IMR-90 (cell line): ENCODE measurements at regions not wholly inside any gene's neighbourhood (a gene's known extent, or its start where the extent isn't known, plus 50 kb on each side); places are given as distances from the start of the nearest gene placed in this dataset.

ENCODE experiments used
- ATAC-seq: fragments of 200-7000 bp; cut with Tn5 transposase; 2 replicates; pipeline ENCODE4 v1.9.1; 2020; ENCODE audit warnings: low read depth, mild to moderate bottlenecking, moderate library complexity
- BruUV-seq: library from RNA; stranded (reverse); fragments of 400-500 nt; replicated peaks from 2 replicates; lab custom pipeline; 2021; lab: Mats Ljungman, UMichigan
- CTCF ChIA-PET: fragments of 300-600 bp; formaldehyde crosslinking; extraction: SDS; loops from one replicate; lab custom pipeline; 2021; ENCODE audit warnings: antibody characterized with exemption; lab: Yijun Ruan, JAX
- POLR2A ChIA-PET: fragments of 300-600 bp; sonication (Branson Sonifier 250); formaldehyde crosslinking; loops from one replicate; lab custom pipeline; 2022; ENCODE audit warnings: antibody characterized with exemption; ENCODE audit not compliant: unreplicated experiment; lab: Charles Lee
- DNase-seq: peaks from one replicate; pipeline ENCODE4 v3.0.0; 2013
- H2AFZ ChIP-seq: replicated peaks from 2 replicates; pipeline ENCODE3; 2013; ENCODE audit warnings: low read length, mild to moderate bottlenecking; ENCODE audit not compliant: poor library complexity
- H2AK5ac ChIP-seq: 2 replicates; pipeline ENCODE4 v1.6.1; 2013; ENCODE audit warnings: low read depth, low read length, inconsistent platforms
- H2AK9ac ChIP-seq: replicated peaks from 2 replicates; pipeline ENCODE3; 2013; ENCODE audit warnings: mild to moderate bottlenecking, low read depth, low read length, moderate library complexity; ENCODE audit not compliant: poor library complexity
- H2BK120ac ChIP-seq: 2 replicates; pipeline ENCODE4 v1.6.1; 2013; ENCODE audit warnings: low read depth, low read length, inconsistent platforms
- H2BK15ac ChIP-seq: 3 replicates; pipeline ENCODE4 v1.6.1; 2013; ENCODE audit warnings: low read depth, low read length, inconsistent platforms
- H2BK20ac ChIP-seq: 2 replicates; pipeline ENCODE4 v1.6.1; 2013; ENCODE audit warnings: low read depth, mild to moderate bottlenecking, inconsistent platforms, low read length, moderate library complexity
- H2BK5ac ChIP-seq: 2 replicates; pipeline ENCODE4 v1.6.1; 2013; ENCODE audit warnings: mild to moderate bottlenecking, low read depth, low read length, inconsistent platforms; ENCODE audit not compliant: poor library complexity, severe bottlenecking
- H3K14ac ChIP-seq: replicated peaks from 2 replicates; pipeline ENCODE4 v1.6.1; 2013; ENCODE audit warnings: low read depth, low read length, inconsistent platforms
- H3K18ac ChIP-seq: 2 replicates; pipeline ENCODE4 v1.6.1; 2013; ENCODE audit warnings: low read depth, low read length, control low read depth
- H3K23ac ChIP-seq: 2 replicates; pipeline ENCODE4 v1.6.1; 2013; ENCODE audit warnings: low read depth, low read length, inconsistent platforms
- H3K27ac ChIP-seq: 2 replicates; pipeline ENCODE4 v1.5.1; 2013; ENCODE audit warnings: mild to moderate bottlenecking, control low read depth, low read length; ENCODE audit not compliant: insufficient read depth
- H3K27me3 ChIP-seq: 2 replicates; pipeline ENCODE4 v1.6.1; 2013; ENCODE audit warnings: low read length; ENCODE audit not compliant: control insufficient read depth, insufficient read depth
- H3K36me3 ChIP-seq: 2 replicates; pipeline ENCODE4 v1.6.1; 2013; ENCODE audit warnings: low read length, mixed read lengths; ENCODE audit not compliant: control insufficient read depth, insufficient read depth
- H3K4ac ChIP-seq: 2 replicates; pipeline ENCODE4 v1.6.1; 2013; ENCODE audit warnings: low read depth, low read length, inconsistent platforms
- H3K4me1 ChIP-seq: 2 replicates; pipeline ENCODE4 v1.6.1; 2013; ENCODE audit warnings: low read length, mixed read lengths; ENCODE audit not compliant: control insufficient read depth, insufficient read depth
- H3K4me2 ChIP-seq: 2 replicates; pipeline ENCODE4 v1.6.1; 2013; ENCODE audit warnings: low read depth, mild to moderate bottlenecking, control low read depth, low read length, moderate library complexity
- H3K4me3 ChIP-seq: 2 replicates; pipeline ENCODE4 v1.5.1; 2013; ENCODE audit warnings: low read depth, mild to moderate bottlenecking, control low read depth, low read length, moderate library complexity; ENCODE audit not compliant: insufficient read depth
- H3K56ac ChIP-seq: 2 replicates; pipeline ENCODE4 v1.6.1; 2013; ENCODE audit warnings: low read length, inconsistent platforms; ENCODE audit not compliant: insufficient read depth; ENCODE audit errors: extremely low read depth
- H3K79me1 ChIP-seq, 2 experiments: 2 replicates each; pipeline ENCODE4 v1.6.1; 2013; ENCODE audit warnings: low read length in 2 of 2, inconsistent platforms in 1 of 2, low read depth in 1 of 2
- H3K9ac ChIP-seq: 2 replicates; pipeline ENCODE4 v1.6.1; 2013; ENCODE audit warnings: low read depth, low read length, control low read depth
- H3K9me1 ChIP-seq: 2 replicates; pipeline ENCODE4 v1.6.1; 2013; ENCODE audit warnings: low read length, inconsistent platforms; ENCODE audit not compliant: insufficient read depth
- H3K9me3 ChIP-seq: 2 replicates; pipeline ENCODE4 v1.6.1; 2013; ENCODE audit warnings: low read length; ENCODE audit not compliant: control insufficient read depth, insufficient read depth
- H4K20me1 ChIP-seq: 2 replicates; pipeline ENCODE4 v1.6.1; 2013; ENCODE audit warnings: low read length, inconsistent platforms; ENCODE audit not compliant: insufficient read depth
- H4K5ac ChIP-seq: 2 replicates; pipeline ENCODE4 v1.6.1; 2013; ENCODE audit warnings: mild to moderate bottlenecking, low read depth, low read length, control low read depth
- H4K8ac ChIP-seq, 2 experiments: 2 replicates each; pipeline ENCODE4 v1.6.1; 2013; ENCODE audit warnings: low read depth in 2 of 2, low read length in 2 of 2, control low read depth in 1 of 2, inconsistent platforms in 1 of 2
- H4K91ac ChIP-seq: 2 replicates; pipeline ENCODE4 v1.6.1; 2013; ENCODE audit warnings: low read depth, low read length, inconsistent platforms; ENCODE audit not compliant: insufficient read depth
- CEBPB ChIP-seq: IDR thresholded peaks from 2 replicates; pipeline ENCODE4 v1.6.1; 2012; ENCODE audit warnings: low read depth, low read length, improper control_type of control experiment
- RAD21 ChIP-seq: IDR thresholded peaks from 2 replicates; pipeline ENCODE4 v1.6.1; 2012; ENCODE audit warnings: low read length, improper control_type of control experiment
- WGBS, 2 experiments: methylation state at CpG; one replicate each; pipeline versions ENCODE4 v1.1.5 to v1.1.7; 2013; ENCODE audit warnings: missing lambda C conversion rate in 2 of 2; ENCODE audit not compliant: insufficient read length in 1 of 2; ENCODE audit errors: extremely low coverage in 2 of 2; 5-methylcytosine and 5-hydroxymethylcytosine counted together
- dilution Hi-C: fragments of 300-500 bp; cut with HindIII; formaldehyde crosslinking; loops from one replicate; pipeline ENCODE4 v1.14.3; 2018; ENCODE audit warnings: low sequenced_read_pairs; ENCODE audit not compliant: unreplicated experiment
- in situ Hi-C: fragments of 300-500 bp; cut with MboI; formaldehyde crosslinking; loops from 3 replicates; pipeline ENCODE4 v1.14.3; 2019; ENCODE audit warnings: low sequenced_read_pairs, inconsistent platforms, mixed read lengths
- intact Hi-C: fragments of 100-400 bp; cut with micrococcal nuclease; formaldehyde crosslinking; loops from 2 replicates; pipeline ENCODE4 v1.10.0; 2022
- TF ChIP-seq, protein P1 (sequence below): fragments of 150-350 bp; IDR thresholded peaks from 2 replicates; pipeline ENCODE4 v1.6.1; 2016; ENCODE audit warnings: low read depth, mild to moderate bottlenecking, low read length, moderate library complexity, borderline replicate concordance

DNA sequence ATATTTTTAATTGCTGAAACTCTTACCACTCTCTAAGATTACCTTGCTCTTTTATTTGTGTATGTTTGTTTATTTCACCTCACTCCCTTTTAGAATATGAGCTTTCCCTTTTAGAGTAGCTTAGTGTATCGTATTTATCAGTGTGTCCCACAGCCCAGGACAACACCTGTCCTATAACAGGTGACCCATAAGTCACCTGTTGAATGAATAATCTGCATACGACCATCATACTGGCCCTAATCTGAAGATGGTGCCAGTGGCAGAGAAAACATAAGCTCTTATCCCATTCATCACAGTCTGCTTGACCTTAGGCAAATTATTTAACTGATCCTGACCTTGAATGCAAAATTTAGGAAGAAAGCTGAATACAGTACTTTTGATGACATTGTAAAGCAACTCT, 254.6 kb upstream of the NR2F2 start:
- Histone ChIP-seq H2BK20ac (no peak overlapping the region), H2AFZ (no peak overlapping the region), H3K4ac (no peak overlapping the region), H3K4me1 (no peaks in the 10 kb centered on the region), H3K9me3 (no peaks in the 10 kb centered on the region), H3K18ac (no peak overlapping the region), H3K56ac (no peak overlapping the region), H3K27me3 (no peaks in the 10 kb centered on the region), H2BK15ac (no peak overlapping the region), H2AK5ac (no peak overlapping the region), H2BK120ac (no peak overlapping the region), H3K4me2 (no peak overlapping the region), H3K9ac (no peak overlapping the region), H3K14ac (no peak overlapping the region), H2AK9ac (no peak overlapping the region), H4K5ac (no peak overlapping the region), H3K36me3 (no peaks in the 10 kb centered on the region), H2BK5ac (no peak overlapping the region), H3K9me1 (no peaks in the 10 kb centered on the region), H3K79me1 (no peaks in the 10 kb centered on the region), H4K91ac (no peak overlapping the region), H3K23ac (no peak overlapping the region), H3K4me3 (no peak overlapping the region), H3K27ac (no peak overlapping the region), H4K20me1 (no peaks in the 10 kb centered on the region), H4K8ac (no peak overlapping the region)
- intact Hi-C loops: no loop called here
- ChIA-PET CTCF (no interaction called here), POLR2A (no interaction called here)
- no CpG with 5 or more reads among the region's 2 CpGs for WGBS, 2 experiments
- DNase-seq: no peak
- no TSS peak for BruUV-seq
- in situ Hi-C loops: no loop called here
- dilution Hi-C loops: no loop called here
- TF ChIP-seq CEBPB (no peak), RAD21 (no peak)
- TF ChIP-seq, protein P1, sequence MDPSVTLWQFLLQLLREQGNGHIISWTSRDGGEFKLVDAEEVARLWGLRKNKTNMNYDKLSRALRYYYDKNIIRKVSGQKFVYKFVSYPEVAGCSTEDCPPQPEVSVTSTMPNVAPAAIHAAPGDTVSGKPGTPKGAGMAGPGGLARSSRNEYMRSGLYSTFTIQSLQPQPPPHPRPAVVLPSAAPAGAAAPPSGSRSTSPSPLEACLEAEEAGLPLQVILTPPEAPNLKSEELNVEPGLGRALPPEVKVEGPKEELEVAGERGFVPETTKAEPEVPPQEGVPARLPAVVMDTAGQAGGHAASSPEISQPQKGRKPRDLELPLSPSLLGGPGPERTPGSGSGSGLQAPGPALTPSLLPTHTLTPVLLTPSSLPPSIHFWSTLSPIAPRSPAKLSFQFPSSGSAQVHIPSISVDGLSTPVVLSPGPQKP: no peak
- no peak for ATAC-seq
